ENCODE measurements at regions not wholly inside any gene's neighbourhood (a gene's known extent, or its start where the extent isn't known, plus 50 kb on each side); places are given as distances from the start of the nearest gene placed in this dataset.
"Not testable (repeated sequence)": the region's sequence is repeated elsewhere in the genome, so short reads cannot be mapped to it uniquely, and the experiment has no call there.

DNA sequence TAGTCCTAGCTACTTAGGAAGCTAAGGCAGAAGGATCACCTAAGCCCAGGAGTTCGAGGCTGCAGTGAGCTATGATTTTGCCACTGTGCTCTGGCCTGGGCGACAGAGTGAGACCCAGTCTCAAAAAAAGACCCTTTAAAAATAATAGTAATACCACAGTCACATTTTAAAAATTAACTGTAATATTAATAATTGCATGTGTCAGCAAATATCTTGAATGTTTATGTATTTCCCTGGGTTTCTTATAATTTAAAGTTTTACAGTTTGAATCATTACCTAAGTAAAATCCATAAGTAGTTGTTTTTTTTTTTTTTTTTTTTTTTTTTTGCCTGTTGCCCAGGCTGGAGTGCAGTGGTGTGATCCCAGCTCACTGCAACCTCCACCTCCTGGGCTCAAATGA, 69.2 kb downstream of the LYZL2 start:
- H3K4me1 Mint-ChIP-seq, result peaks cover 9% of the 10 kb centered on the region
- H3K4me3 Mint-ChIP-seq, result no peak overlapping the region
- H3K36me3 Mint-ChIP-seq (ENCODE audit: low read depth), result no peaks in the 10 kb centered on the region
- DNase-seq, result no peak
- intact Hi-C loops (cut with micrococcal nuclease), result no loop called here
- peaks cover 7% of the 10 kb centered on the region for H3K27me3 Mint-ChIP-seq
- H3K9me3 Mint-ChIP-seq, result no peaks in the 10 kb centered on the region
- no peak overlapping the region for H3K27ac Mint-ChIP-seq

DNA sequence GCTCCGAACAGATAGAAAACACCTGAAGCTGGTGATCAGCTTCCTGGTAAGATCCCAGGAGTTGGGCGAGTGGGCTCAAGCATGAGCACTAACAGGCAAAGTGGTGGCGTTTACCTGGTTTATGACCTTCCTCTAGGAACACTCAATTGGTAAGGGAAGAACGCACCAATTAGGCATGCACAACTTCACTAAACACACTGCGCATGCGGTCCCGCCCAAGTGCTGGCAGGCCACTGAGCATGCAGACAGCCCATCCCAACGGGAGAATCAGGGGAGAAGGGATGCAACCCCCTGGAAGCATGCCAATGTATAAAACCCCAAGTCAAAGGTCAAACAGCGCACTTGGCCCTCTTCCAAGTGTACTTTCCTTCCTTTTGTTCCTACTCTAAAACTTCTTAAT, 70.4 kb downstream of the LYZL2 start:
- Mint-ChIP-seq H3K36me3 (ENCODE audit: low read depth) (no peaks in the 10 kb centered on the region), H3K9me3 (no peaks in the 10 kb centered on the region), H3K4me1 (peaks cover 9% of the 10 kb centered on the region), H3K27me3 (peaks cover 6% of the 10 kb centered on the region), H3K27ac (no peak overlapping the region), H3K4me3 (no peak overlapping the region)
- intact Hi-C loops (cut with micrococcal nuclease), result no loop called here
- no peak for DNase-seq

DNA sequence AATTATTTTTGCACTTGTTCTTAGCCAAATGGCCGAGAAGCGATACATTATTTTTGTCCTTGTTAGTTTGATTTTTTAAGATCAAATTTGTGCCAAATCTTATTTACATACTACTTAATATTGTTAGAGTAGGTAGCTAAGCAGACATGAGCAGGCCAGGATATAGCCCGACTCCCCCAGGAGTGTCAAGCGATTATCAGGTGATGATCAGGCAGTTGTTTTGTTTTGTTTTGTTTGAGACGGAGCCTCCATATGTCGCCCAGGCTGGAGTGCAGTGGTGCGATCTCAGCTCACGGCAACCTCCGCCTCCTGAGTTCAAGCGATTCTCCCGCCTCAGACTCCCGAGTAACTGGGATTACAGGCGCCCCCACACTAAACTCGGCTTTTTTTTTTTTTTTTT, 71.1 kb downstream of the LYZL2 start:
- H3K4me1 Mint-ChIP-seq, result peaks cover 9% of the 10 kb centered on the region
- intact Hi-C loops (cut with micrococcal nuclease), result no loop called here
- no peak overlapping the region for H3K27ac Mint-ChIP-seq
- H3K4me3 Mint-ChIP-seq, result no peak overlapping the region
- H3K9me3 Mint-ChIP-seq, result no peaks in the 10 kb centered on the region
- H3K36me3 Mint-ChIP-seq (ENCODE audit: low read depth), result no peaks in the 10 kb centered on the region
- DNase-seq, result no peak
- H3K27me3 Mint-ChIP-seq, result peaks cover 4% of the 10 kb centered on the region

DNA sequence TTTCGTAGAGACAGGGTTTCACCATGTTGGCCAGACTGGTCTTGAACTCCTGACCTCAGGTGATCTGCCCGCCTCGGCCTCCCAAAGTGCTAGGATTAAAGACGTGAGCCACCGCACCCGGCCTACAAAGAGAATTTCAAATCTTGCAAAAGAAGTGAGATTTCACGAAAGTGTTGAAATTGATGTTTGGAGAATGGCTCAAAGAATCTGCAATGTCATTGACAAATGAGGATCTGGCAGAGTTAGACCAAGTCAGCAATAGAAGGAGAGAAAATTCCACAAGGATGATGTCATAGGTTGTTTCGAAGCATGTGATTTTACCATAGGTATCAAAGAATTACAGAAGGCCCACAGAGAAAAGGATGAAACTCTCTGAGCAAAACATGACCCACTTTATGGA, 71.7 kb downstream of the LYZL2 start:
- Mint-ChIP-seq H3K4me1 (peaks cover 7% of the 10 kb centered on the region), H3K27ac (no peak overlapping the region)

DNA sequence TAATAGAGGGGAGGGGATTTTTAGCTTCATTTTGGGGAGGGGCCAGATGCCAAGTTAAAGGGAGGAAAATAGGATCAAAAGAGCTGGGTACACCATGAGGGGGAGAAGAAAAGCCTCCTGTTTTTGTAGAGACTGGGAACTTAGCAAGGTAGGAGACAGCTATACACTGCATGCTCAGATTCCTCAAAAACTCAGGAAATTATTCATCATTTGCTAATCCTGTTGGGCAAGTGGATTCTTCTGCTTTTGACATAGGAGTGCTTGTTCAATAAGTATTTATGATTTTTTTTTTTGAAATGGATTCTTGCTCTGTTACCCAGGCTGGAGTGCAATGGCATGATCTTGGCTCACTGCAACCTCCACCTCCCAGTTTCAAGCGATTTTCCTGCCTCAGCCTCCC, 73.4 kb downstream of the LYZL2 start:
- no peak overlapping the region for H3K27ac Mint-ChIP-seq
- no peak for DNase-seq
- H3K36me3 Mint-ChIP-seq (ENCODE audit: low read depth), result no peaks in the 10 kb centered on the region
- peaks cover 8% of the 10 kb centered on the region for H3K27me3 Mint-ChIP-seq
- no peaks in the 10 kb centered on the region for H3K9me3 Mint-ChIP-seq
- intact Hi-C loops (cut with micrococcal nuclease), result no loop called here
- H3K4me3 Mint-ChIP-seq, result no peak overlapping the region
- H3K4me1 Mint-ChIP-seq, result no peaks in the 10 kb centered on the region

More for the DNA sequence above, 71.7 kb downstream of the LYZL2 start:
- H3K36me3 Mint-ChIP-seq (ENCODE audit: low read depth), result no peaks in the 10 kb centered on the region
- no peaks in the 10 kb centered on the region for H3K9me3 Mint-ChIP-seq
- peaks cover 4% of the 10 kb centered on the region for H3K27me3 Mint-ChIP-seq
- intact Hi-C loops (cut with micrococcal nuclease), result no loop called here
- no peak overlapping the region for H3K4me3 Mint-ChIP-seq
- no peak for DNase-seq

DNA sequence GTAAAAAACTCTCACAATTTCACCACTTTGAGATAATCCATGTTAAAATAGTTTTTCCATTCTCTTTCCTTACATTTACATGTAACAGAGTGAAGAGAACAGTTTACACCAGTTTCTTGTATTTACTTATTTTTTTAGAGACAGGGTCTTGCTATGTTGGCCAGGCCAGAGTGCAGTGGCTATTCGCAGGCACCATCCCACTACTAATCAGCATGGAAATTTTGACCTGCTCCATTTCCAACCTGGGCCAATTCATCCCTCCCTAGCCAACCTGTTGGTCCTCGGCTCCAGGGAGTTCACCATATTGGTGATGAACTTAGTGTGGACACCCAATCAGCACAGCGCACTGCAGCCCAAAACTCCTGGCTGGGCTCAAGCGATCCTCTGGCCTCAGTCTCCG, 74.1 kb downstream of the LYZL2 start:
- intact Hi-C loops (cut with micrococcal nuclease), result no loop called here
- DNase-seq, result no peak
- H3K4me3 Mint-ChIP-seq, result no peak overlapping the region
- peaks cover 4% of the 10 kb centered on the region for H3K27me3 Mint-ChIP-seq
- no peaks in the 10 kb centered on the region for H3K36me3 Mint-ChIP-seq (ENCODE audit: low read depth)
- no peaks in the 10 kb centered on the region for H3K9me3 Mint-ChIP-seq
- H3K4me1 Mint-ChIP-seq, result peaks cover 3% of the 10 kb centered on the region
- H3K27ac Mint-ChIP-seq, result no peak overlapping the region

DNA sequence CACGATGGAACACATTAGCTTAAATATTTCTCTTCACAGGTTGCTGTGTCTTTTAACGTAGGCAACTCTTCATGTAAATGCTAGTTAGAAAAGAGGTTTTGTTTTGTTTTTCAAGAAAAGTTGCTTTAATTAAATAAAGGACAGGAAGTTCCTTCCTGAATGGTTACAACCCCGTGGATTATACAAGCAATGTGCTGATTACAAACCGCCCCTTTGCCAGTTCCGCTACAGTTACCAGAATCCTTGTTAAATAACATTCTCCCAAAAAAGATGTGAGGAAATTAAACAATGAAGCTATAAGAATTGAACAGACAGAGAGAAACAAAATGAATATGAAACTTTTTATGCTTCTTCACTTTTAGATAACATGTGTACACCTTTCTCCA, 75.1 kb downstream of the LYZL2 start:
- Mint-ChIP-seq H3K9me3 (no peaks in the 10 kb centered on the region), H3K27ac (no peak overlapping the region), H3K4me1 (peaks cover 3% of the 10 kb centered on the region), H3K27me3 (peaks cover 4% of the 10 kb centered on the region), H3K36me3 (ENCODE audit: low read depth) (no peaks in the 10 kb centered on the region), H3K4me3 (no peak overlapping the region)
- intact Hi-C loops (cut with micrococcal nuclease), result no loop called here
- DNase-seq, result no peak

DNA sequence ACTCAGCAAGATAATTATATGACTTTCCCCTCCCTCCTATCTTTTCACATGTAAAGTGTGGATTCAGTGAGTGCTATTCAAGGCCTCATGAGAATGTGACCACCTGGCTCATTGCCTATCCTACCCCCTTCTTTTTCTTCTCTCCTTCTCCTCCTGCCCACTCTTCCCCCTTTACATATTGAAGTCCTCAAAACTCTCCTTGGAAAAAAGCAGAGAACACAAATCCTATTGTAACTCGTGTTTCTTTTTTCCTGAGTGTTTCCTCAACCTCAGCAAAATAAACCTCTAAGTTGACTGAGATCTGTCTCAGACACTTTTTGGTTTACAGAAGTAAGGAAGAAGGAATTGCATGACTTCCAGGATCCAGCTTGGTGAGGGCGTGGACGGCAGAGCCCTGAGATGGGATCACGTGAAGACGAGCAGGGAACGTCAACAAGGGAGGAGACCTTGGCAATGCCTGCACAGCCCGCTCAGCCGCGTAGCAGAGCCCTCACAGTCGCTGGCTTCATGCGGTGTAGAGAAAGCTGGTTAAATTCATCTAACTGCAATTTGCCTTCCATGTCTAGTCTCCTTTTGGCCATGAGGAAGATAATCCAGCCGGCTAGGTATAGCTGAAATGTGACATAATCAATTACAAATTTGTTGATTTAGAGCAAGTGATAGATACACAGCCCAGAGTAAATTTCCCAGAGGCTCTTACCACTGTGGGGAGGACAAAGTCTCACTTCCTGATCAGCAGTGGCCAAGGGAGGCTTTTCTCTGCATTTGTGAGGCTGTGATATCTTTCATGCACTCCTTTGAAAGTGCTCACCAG, 75.7 kb downstream of the LYZL2 start:
- peaks cover 5% of the 10 kb centered on the region for H3K27me3 Mint-ChIP-seq
- H3K27ac Mint-ChIP-seq, result no peak overlapping the region
- no peaks in the 10 kb centered on the region for H3K9me3 Mint-ChIP-seq
- intact Hi-C loops (cut with micrococcal nuclease), result no loop called here
- no peaks in the 10 kb centered on the region for H3K36me3 Mint-ChIP-seq (ENCODE audit: low read depth)
- DNase-seq, result no peak
- H3K4me1 Mint-ChIP-seq, result peaks cover 3% of the 10 kb centered on the region
- no peak overlapping the region for H3K4me3 Mint-ChIP-seq

DNA sequence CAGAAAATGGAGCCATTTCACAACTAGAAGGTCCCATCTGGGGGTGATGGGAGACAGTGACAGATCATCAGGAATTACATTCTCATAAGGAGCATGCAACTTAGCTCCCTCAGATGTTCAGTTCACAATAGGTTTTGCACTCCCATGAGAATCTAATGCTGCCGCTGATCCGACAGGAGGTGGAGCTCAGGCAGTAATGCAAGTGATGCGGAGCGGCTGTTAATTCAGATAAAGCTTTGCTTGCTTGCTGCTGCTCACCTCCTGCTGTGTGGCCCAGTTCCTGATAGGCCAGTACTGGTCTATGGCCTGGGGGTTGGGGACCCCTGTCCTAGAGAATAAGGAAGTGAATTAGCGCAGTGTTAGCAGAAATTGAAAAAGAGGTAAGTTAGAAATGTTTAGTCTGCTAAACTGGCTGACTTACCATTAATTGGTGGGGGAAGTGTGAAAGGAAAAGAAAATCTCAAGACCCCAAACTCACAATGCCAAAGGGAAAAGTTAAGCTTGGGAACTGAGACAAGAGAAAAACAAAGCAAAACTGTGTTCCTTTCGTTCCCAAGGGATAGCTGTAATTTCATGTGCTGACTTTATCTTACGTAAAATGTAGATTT, 76.4 kb downstream of the LYZL2 start:
- intact Hi-C loops (cut with micrococcal nuclease), result no loop called here
- Mint-ChIP-seq H3K27me3 (peaks cover 7% of the 10 kb centered on the region), H3K27ac (no peak overlapping the region)

DNA sequence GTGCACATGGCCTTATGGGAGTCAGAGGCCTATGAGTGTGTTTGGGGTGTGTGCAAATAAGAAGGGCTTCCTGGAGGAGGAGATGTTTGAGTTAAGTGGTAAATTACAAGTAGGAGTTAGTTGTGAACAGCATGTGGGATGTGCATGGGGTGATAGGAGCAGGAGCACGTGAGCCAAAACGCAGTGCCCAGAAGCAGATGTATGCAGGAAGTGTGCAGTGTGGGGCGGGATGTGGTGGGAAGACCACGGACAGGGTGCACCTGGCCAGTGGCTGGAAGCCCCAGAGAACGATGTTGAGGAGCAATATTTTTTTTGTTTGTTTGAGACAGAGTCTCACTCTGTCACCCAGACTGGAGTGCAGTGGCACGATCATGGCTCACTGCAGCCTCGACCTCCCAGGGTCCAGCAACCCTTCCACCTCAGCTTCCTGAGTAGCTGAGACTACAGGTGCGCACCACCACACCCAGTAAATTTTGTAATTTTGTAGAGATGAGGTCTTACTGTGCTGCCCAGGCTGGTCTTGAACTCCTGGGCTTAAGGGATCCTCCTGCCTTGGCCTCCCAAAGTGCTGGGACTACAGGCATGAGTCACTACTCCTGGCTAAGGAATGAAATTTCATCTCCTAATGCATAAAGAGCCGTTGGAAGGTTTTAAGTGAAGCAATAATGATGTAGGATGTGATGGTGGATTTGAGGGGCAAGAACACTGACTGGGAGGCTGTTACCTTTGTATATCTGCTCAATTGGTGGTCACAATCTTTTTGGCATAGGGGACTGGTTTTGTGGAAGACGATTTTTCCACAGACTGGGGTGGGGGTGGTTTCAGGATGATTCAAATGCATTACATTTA, 78.4 kb downstream of the LYZL2 start:
- H3K4me1 Mint-ChIP-seq, result peaks cover 3% of the 10 kb centered on the region
- no peaks in the 10 kb centered on the region for H3K36me3 Mint-ChIP-seq (ENCODE audit: low read depth)
- H3K4me3 Mint-ChIP-seq, result no peak overlapping the region
- DNase-seq, result no peak
- peaks cover 7% of the 10 kb centered on the region for H3K27me3 Mint-ChIP-seq
- intact Hi-C loops (cut with micrococcal nuclease), result no loop called here
- H3K27ac Mint-ChIP-seq, result no peak overlapping the region
- H3K9me3 Mint-ChIP-seq, result no peaks in the 10 kb centered on the region

More for the DNA sequence above, 76.4 kb downstream of the LYZL2 start:
- DNase-seq, result no peak
- H3K9me3 Mint-ChIP-seq, result no peaks in the 10 kb centered on the region
- no peak overlapping the region for H3K4me3 Mint-ChIP-seq
- peaks cover 3% of the 10 kb centered on the region for H3K4me1 Mint-ChIP-seq
- no peaks in the 10 kb centered on the region for H3K36me3 Mint-ChIP-seq (ENCODE audit: low read depth)

DNA sequence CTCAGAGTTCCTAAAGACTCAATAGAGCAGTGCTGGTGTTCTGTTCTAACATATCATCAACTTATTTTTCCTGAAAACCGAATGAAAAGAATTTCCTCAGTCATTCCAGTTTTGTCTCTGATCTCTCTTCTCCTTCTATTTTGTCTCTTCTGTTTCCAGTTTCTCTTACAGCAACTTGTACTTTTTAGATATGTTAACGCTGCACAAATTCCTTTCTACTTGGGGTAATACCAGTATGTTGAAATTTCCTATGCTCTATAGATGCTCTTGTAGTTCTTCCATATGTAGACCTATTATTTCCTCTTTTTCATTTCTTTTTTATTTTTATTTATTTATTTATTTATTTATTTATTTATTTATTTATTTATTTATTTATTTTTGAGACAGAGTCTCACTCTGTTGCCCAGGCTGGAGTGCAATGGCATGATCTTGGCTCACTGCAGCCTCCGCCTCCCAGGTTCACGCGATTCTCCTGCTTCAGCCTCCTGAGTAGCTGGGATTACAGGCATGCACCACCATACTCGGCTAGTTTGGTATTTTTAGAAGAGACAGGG, 80.3 kb downstream of the LYZL2 start:
- H3K27me3 Mint-ChIP-seq; H3K9me3 Mint-ChIP-seq; H3K27ac Mint-ChIP-seq; H3K4me3 Mint-ChIP-seq; H3K4me1 Mint-ChIP-seq; DNase-seq; intact Hi-C loops (cut with micrococcal nuclease); H3K36me3 Mint-ChIP-seq (ENCODE audit: low read depth): not testable (repeated sequence)

DNA sequence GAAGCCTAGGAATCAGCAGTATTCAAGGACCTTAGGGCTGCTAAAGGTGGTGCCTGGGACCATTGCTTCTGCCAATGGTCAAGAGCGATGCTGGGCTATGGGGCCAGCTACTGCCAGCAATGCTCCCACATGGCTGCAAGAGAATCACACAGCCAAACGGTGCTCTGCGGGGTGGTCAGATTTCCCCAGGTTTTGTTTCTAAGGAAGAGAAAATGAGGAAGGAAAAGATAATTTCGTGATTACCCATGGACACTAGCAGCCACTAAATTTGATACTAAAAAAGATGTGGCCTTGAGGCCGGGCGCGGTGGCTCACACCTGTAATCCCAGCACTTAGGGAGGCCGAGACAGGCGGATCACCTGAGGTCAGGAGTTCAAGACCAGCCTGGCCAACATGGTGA, 83.0 kb downstream of the LYZL2 start:
- H3K4me3 Mint-ChIP-seq, result no peak overlapping the region
- peaks cover 8% of the 10 kb centered on the region for H3K27me3 Mint-ChIP-seq
- no peak for DNase-seq
- H3K36me3 Mint-ChIP-seq (ENCODE audit: low read depth), result no peaks in the 10 kb centered on the region
- H3K4me1 Mint-ChIP-seq, result peaks cover 10% of the 10 kb centered on the region
- H3K27ac Mint-ChIP-seq, result no peak overlapping the region
- intact Hi-C loops (cut with micrococcal nuclease), result no loop called here
- no peaks in the 10 kb centered on the region for H3K9me3 Mint-ChIP-seq

DNA sequence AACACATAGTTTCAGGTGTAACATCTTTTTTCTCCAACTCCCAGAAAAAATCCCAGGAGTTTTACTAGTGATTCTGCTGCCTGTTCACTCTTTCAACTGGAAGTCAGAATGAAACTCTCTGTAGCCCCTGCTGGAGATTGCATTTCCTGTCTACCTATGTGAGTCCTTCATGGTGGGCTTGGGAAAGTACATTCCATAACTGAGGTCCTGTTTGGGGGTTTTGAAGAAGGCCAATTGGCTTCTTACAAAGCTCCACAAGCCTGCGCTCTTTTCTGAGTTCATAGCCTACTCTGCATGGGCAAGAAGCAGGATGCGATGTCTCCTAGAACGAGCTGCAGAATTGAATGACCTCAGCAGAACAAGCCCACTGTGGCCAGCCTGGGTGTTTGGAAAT, 86.7 kb downstream of the LYZL2 start:
- Mint-ChIP-seq H3K4me1 (peaks cover 8% of the 10 kb centered on the region), H3K9me3 (no peaks in the 10 kb centered on the region), H3K36me3 (ENCODE audit: low read depth) (no peaks in the 10 kb centered on the region), H3K4me3 (no peak overlapping the region), H3K27ac (no peak overlapping the region), H3K27me3 (peaks cover 4% of the 10 kb centered on the region)
- DNase-seq, result no peak
- intact Hi-C loops (cut with micrococcal nuclease), result no loop called here
